ENCODE measurements at regions not wholly inside any gene's neighbourhood (a gene's known extent, or its start where the extent isn't known, plus 50 kb on each side); places are given as distances from the start of the nearest gene placed in this dataset.

GRCh38 chr1:55957276-55957675, 622.1 kb downstream of the PLPP3 start:
- DNase-seq, result no peak
- no peak overlapping the region for H3K4me2 ChIP-seq (ENCODE audit: low read length, poor library complexity, severe bottlenecking)

GRCh38 chr1:55955016-55955621, 624.2 kb downstream of the PLPP3 start:
- H2AK5ac ChIP-seq (ENCODE audit: low read length, severe bottlenecking), result no peak overlapping the region
- H3K4me2 ChIP-seq (ENCODE audit: low read length, poor library complexity, severe bottlenecking), result no peak overlapping the region
- no peak overlapping the region for H2BK12ac ChIP-seq (ENCODE audit: low read length in 2 of 2)
- H2BK120ac ChIP-seq (ENCODE audit: low read depth, low read length), result no peak overlapping the region
- peak; percentile 73 for DNase-seq
- no peak overlapping the region for H2BK15ac ChIP-seq (ENCODE audit: low read depth, poor library complexity, severe bottlenecking)
- no peaks in the 10 kb centered on the region for H3K9me3 ChIP-seq (ENCODE audit: control insufficient read depth, low read length)
- H3K79me1 ChIP-seq (replicated peaks; ENCODE audit: low read length, poor library complexity, severe bottlenecking), result no peaks in the 10 kb centered on the region
- no peaks in the 10 kb centered on the region for H3K4me1 ChIP-seq (ENCODE audit: control insufficient read depth, insufficient read depth, low read depth, low read length)
- H3K23ac ChIP-seq (ENCODE audit: low read length in 2 of 2), result no peak overlapping the region
- H3K4ac ChIP-seq (ENCODE audit: low read depth in 1 of 2, low read length in 2 of 2), result no peak overlapping the region
- no peak overlapping the region for H4K8ac ChIP-seq (ENCODE audit: low read length)
- peak overlapping the region; percentile 70 for H3K9ac ChIP-seq (ENCODE audit: low read length)
- no peak overlapping the region for H3K14ac ChIP-seq (ENCODE audit: low read length in 2 of 2)
- peaks cover 0 to 3% of the 10 kb centered on the region in 2 experiments for H3K27me3 ChIP-seq (ENCODE audit: control insufficient read depth in 1 of 2, insufficient read depth in 1 of 2, low read length in 2 of 2)
- H3K36me3 ChIP-seq (ENCODE audit: control insufficient read depth in 1 of 2, insufficient read depth in 2 of 2, low read depth in 1 of 2, low read length in 2 of 2), result no peaks in the 10 kb centered on the region
- H3K18ac ChIP-seq (ENCODE audit: low read depth in 1 of 2, low read length in 2 of 2), result no peak overlapping the region
- H2BK5ac ChIP-seq (ENCODE audit: low read depth, low read length, poor library complexity, severe bottlenecking), result no peak overlapping the region
- no peak overlapping the region for H3K27ac ChIP-seq (ENCODE audit: low read length, poor library complexity, severe bottlenecking)
- no peak overlapping the region for H2AFZ ChIP-seq (ENCODE audit: low read depth, low read length)
- no peak overlapping the region for H3K4me3 ChIP-seq (ENCODE audit: insufficient read depth in 1 of 2, low read depth in 1 of 2, low read length in 2 of 2)
- 74% methylated on average over 11 of the region's 12 CpGs for WGBS
- H4K91ac ChIP-seq (ENCODE audit: low read length), result no peak overlapping the region

More at GRCh38 chr1:55957276-55957675, 622.1 kb downstream of the PLPP3 start:
- no peak overlapping the region for H3K4ac ChIP-seq (ENCODE audit: low read depth in 1 of 2, low read length in 2 of 2)
- H3K9ac ChIP-seq (ENCODE audit: low read length), result no peak overlapping the region
- no peaks in the 10 kb centered on the region for H3K9me3 ChIP-seq (ENCODE audit: control insufficient read depth, low read length)
- no peak overlapping the region for H2BK12ac ChIP-seq (ENCODE audit: low read length in 2 of 2)
- no peak overlapping the region for H3K27ac ChIP-seq (ENCODE audit: low read length, poor library complexity, severe bottlenecking)
- no peak overlapping the region for H2BK5ac ChIP-seq (ENCODE audit: low read depth, low read length, poor library complexity, severe bottlenecking)
- H2AFZ ChIP-seq (ENCODE audit: low read depth, low read length), result no peak overlapping the region
- H2BK120ac ChIP-seq (ENCODE audit: low read depth, low read length), result no peak overlapping the region
- H3K4me1 ChIP-seq (ENCODE audit: control insufficient read depth, insufficient read depth, low read depth, low read length), result no peaks in the 10 kb centered on the region
- no peak overlapping the region for H4K91ac ChIP-seq (ENCODE audit: low read length)
- no peak overlapping the region for H2AK5ac ChIP-seq (ENCODE audit: low read length, severe bottlenecking)
- H3K27me3 ChIP-seq (ENCODE audit: control insufficient read depth in 1 of 2, insufficient read depth in 1 of 2, low read length in 2 of 2), result peaks cover 0 to 5% of the 10 kb centered on the region in 2 experiments
- H3K14ac ChIP-seq (ENCODE audit: low read length in 2 of 2), result no peak overlapping the region
- H3K79me1 ChIP-seq (replicated peaks; ENCODE audit: low read length, poor library complexity, severe bottlenecking), result no peaks in the 10 kb centered on the region
- no peak overlapping the region for H3K4me3 ChIP-seq (ENCODE audit: insufficient read depth in 1 of 2, low read depth in 1 of 2, low read length in 2 of 2)
- H3K23ac ChIP-seq (ENCODE audit: low read length in 2 of 2), result no peak overlapping the region
- H2BK15ac ChIP-seq (ENCODE audit: low read depth, poor library complexity, severe bottlenecking), result no peak overlapping the region
- H4K8ac ChIP-seq (ENCODE audit: low read length), result no peak overlapping the region
- H3K36me3 ChIP-seq (ENCODE audit: control insufficient read depth in 1 of 2, insufficient read depth in 2 of 2, low read depth in 1 of 2, low read length in 2 of 2), result peaks cover 0 to 8% of the 10 kb centered on the region in 2 experiments
- no peak overlapping the region for H3K18ac ChIP-seq (ENCODE audit: low read depth in 1 of 2, low read length in 2 of 2)

DNA sequence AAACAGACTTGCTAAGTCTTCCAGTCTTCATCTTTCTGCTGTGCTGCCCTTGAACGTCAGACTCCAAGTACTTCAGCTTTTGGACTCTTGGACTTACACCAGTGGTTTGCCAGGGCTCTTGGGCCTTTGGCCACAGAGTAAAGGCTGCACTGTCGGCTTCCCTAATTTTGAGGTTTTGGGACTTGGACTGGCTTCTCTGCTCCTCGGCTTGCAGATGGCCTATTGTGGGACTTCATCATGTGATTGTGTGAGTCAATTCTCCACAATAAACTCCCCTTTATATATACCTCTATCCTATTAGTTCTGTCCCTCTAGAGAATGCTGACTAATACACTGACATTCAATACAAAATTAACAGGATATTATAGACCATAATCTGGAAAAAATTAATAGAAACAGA, 628.1 kb downstream of the PLPP3 start:
- H3K36me3 ChIP-seq (ENCODE audit: control insufficient read depth in 1 of 2, insufficient read depth in 2 of 2, low read depth in 1 of 2, low read length in 2 of 2), result no peaks in the 10 kb centered on the region
- no peak for DNase-seq
- no peak overlapping the region for H2BK15ac ChIP-seq (ENCODE audit: low read depth, poor library complexity, severe bottlenecking)
- no peak overlapping the region for H3K27ac ChIP-seq (ENCODE audit: low read length, poor library complexity, severe bottlenecking)
- WGBS, result 85% methylated on average over 1 of the region's 3 CpGs
- H4K91ac ChIP-seq (ENCODE audit: low read length), result no peak overlapping the region
- H2BK5ac ChIP-seq (ENCODE audit: low read depth, low read length, poor library complexity, severe bottlenecking), result no peak overlapping the region
- H2AFZ ChIP-seq (ENCODE audit: low read depth, low read length), result no peak overlapping the region
- H3K23ac ChIP-seq (ENCODE audit: low read length in 2 of 2), result no peak overlapping the region
- H3K4me2 ChIP-seq (ENCODE audit: low read length, poor library complexity, severe bottlenecking), result no peak overlapping the region
- no peak overlapping the region for H4K8ac ChIP-seq (ENCODE audit: low read length)
- no peak overlapping the region for H2BK12ac ChIP-seq (ENCODE audit: low read length in 2 of 2)
- H3K27me3 ChIP-seq (ENCODE audit: control insufficient read depth in 1 of 2, insufficient read depth in 1 of 2, low read length in 2 of 2), result no peaks in the 10 kb centered on the region
- no peaks in the 10 kb centered on the region for H3K4me1 ChIP-seq (ENCODE audit: control insufficient read depth, insufficient read depth, low read depth, low read length)
- no peak overlapping the region for H3K4ac ChIP-seq (ENCODE audit: low read depth in 1 of 2, low read length in 2 of 2)
- H3K9ac ChIP-seq (ENCODE audit: low read length), result peak overlapping the region; percentile 73
- no peaks in the 10 kb centered on the region for H3K9me3 ChIP-seq (ENCODE audit: control insufficient read depth, low read length)
- H3K79me1 ChIP-seq (replicated peaks; ENCODE audit: low read length, poor library complexity, severe bottlenecking), result no peaks in the 10 kb centered on the region
- H2AK5ac ChIP-seq (ENCODE audit: low read length, severe bottlenecking), result no peak overlapping the region
- H3K4me3 ChIP-seq (ENCODE audit: insufficient read depth in 1 of 2, low read depth in 1 of 2, low read length in 2 of 2), result peak overlapping the region in 1 of 2 experiments; percentile 39
- no peak overlapping the region for H3K18ac ChIP-seq (ENCODE audit: low read depth in 1 of 2, low read length in 2 of 2)
- no peak overlapping the region for H2BK120ac ChIP-seq (ENCODE audit: low read depth, low read length)
- H3K14ac ChIP-seq (ENCODE audit: low read length in 2 of 2), result no peak overlapping the region

DNA sequence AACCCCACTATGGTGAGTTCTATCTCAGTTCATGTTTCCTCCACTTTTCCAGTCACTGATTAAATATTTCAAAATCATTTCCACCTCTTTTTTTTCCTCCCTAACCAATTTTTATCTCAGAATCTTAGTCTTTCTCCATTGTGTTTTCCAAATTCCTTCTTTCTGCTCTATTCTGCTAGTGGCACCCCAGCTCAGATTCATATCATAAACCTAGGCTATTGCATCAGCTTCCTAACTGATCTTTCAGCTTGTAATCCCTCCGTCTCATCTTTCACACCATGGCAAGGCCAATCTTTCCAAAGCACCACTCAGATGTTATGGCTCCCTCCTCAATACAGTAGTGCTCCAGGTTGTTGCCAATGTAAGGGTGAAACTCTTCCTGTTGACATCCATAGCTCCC, 631.9 kb downstream of the PLPP3 start:
- no peak overlapping the region for H3K9ac ChIP-seq (ENCODE audit: low read length)
- no peaks in the 10 kb centered on the region for H3K4me1 ChIP-seq (ENCODE audit: control insufficient read depth, insufficient read depth, low read depth, low read length)
- no peak overlapping the region for H2BK5ac ChIP-seq (ENCODE audit: low read depth, low read length, poor library complexity, severe bottlenecking)
- H3K4me3 ChIP-seq (ENCODE audit: insufficient read depth in 1 of 2, low read depth in 1 of 2, low read length in 2 of 2), result no peak overlapping the region
- H3K27ac ChIP-seq (ENCODE audit: low read length, poor library complexity, severe bottlenecking), result no peak overlapping the region
- H2AK5ac ChIP-seq (ENCODE audit: low read length, severe bottlenecking), result no peak overlapping the region
- no peak for DNase-seq
- H3K4me2 ChIP-seq (ENCODE audit: low read length, poor library complexity, severe bottlenecking), result no peak overlapping the region
- no peak overlapping the region for H3K18ac ChIP-seq (ENCODE audit: low read depth in 1 of 2, low read length in 2 of 2)
- H3K79me1 ChIP-seq (replicated peaks; ENCODE audit: low read length, poor library complexity, severe bottlenecking), result no peaks in the 10 kb centered on the region
- H3K27me3 ChIP-seq (ENCODE audit: control insufficient read depth in 1 of 2, insufficient read depth in 1 of 2, low read length in 2 of 2), result no peaks in the 10 kb centered on the region
- H3K9me3 ChIP-seq (ENCODE audit: control insufficient read depth, low read length), result no peaks in the 10 kb centered on the region
- no peak overlapping the region for H3K14ac ChIP-seq (ENCODE audit: low read length in 2 of 2)
- H2BK12ac ChIP-seq (ENCODE audit: low read length in 2 of 2), result no peak overlapping the region
- no peaks in the 10 kb centered on the region for H3K36me3 ChIP-seq (ENCODE audit: control insufficient read depth in 1 of 2, insufficient read depth in 2 of 2, low read depth in 1 of 2, low read length in 2 of 2)
- 83% methylated on average over 1 of the region's 1 CpG for WGBS
- no peak overlapping the region for H2BK120ac ChIP-seq (ENCODE audit: low read depth, low read length)
- H3K4ac ChIP-seq (ENCODE audit: low read depth in 1 of 2, low read length in 2 of 2), result no peak overlapping the region
- no peak overlapping the region for H2AFZ ChIP-seq (ENCODE audit: low read depth, low read length)
- H3K23ac ChIP-seq (ENCODE audit: low read length in 2 of 2), result no peak overlapping the region
- no peak overlapping the region for H4K8ac ChIP-seq (ENCODE audit: low read length)
- no peak overlapping the region for H4K91ac ChIP-seq (ENCODE audit: low read length)
- no peak overlapping the region for H2BK15ac ChIP-seq (ENCODE audit: low read depth, poor library complexity, severe bottlenecking)
